Mesenchymal stem cell (in vitro differentiated cells and primary cell): ENCODE measurements at regions not wholly inside any gene's neighbourhood (a gene's known extent, or its start where the extent isn't known, plus 50 kb on each side); places are given as distances from the start of the nearest gene placed in this dataset.

Experiments
- DNase-seq: peaks from one replicate; pipeline ENCODE4 v3.0.0-alpha.2; 2013
- H2AFZ ChIP-seq: one replicate; pipeline ENCODE4 v1.6.1; 2013; ENCODE audit warnings: low read depth, mild to moderate bottlenecking, control low read depth, inconsistent platforms, low read length, moderate library complexity
- H2AK5ac ChIP-seq: 2 replicates; pipeline ENCODE4 v1.6.1; 2013; ENCODE audit warnings: low read length, moderate library complexity, mild to moderate bottlenecking, inconsistent platforms; ENCODE audit not compliant: severe bottlenecking
- H2BK120ac ChIP-seq: one replicate; pipeline ENCODE4 v1.6.1; 2013; ENCODE audit warnings: low read depth, mild to moderate bottlenecking, inconsistent platforms, low read length, moderate library complexity
- H2BK12ac ChIP-seq, 2 experiments: one replicate each; pipeline ENCODE4 v1.6.1; 2013; ENCODE audit warnings: inconsistent platforms in 2 of 2, low read length in 2 of 2, mild to moderate bottlenecking in 2 of 2, moderate library complexity in 2 of 2, control low read depth in 1 of 2
- H2BK15ac ChIP-seq: one replicate; pipeline ENCODE4 v1.6.1; 2013; ENCODE audit warnings: mild to moderate bottlenecking, low read depth, inconsistent platforms; ENCODE audit not compliant: poor library complexity, severe bottlenecking
- H2BK5ac ChIP-seq: 2 replicates; pipeline ENCODE4 v1.6.1; 2013; ENCODE audit warnings: low read depth, mild to moderate bottlenecking, low read length, control low read depth, inconsistent platforms; ENCODE audit not compliant: poor library complexity, severe bottlenecking
- H3K14ac ChIP-seq, 2 experiments: one replicate each; pipeline ENCODE4 v1.6.1; 2013; ENCODE audit warnings: inconsistent platforms in 2 of 2, low read length in 2 of 2, control low read depth in 1 of 2, mild to moderate bottlenecking in 1 of 2, moderate library complexity in 1 of 2
- H3K18ac ChIP-seq, 2 experiments: one replicate each; pipeline ENCODE4 v1.6.1; 2013; ENCODE audit warnings: inconsistent platforms in 2 of 2, low read length in 2 of 2, control low read depth in 1 of 2, low read depth in 1 of 2, mild to moderate bottlenecking in 1 of 2
- H3K23ac ChIP-seq, 2 experiments: one replicate each; pipeline ENCODE4 v1.6.1; 2013; ENCODE audit warnings: inconsistent platforms in 2 of 2, low read length in 2 of 2, mild to moderate bottlenecking in 2 of 2, moderate library complexity in 2 of 2, control low read depth in 1 of 2
- H3K27ac ChIP-seq: 2 replicates; pipeline ENCODE4 v1.5.1; 2013; ENCODE audit warnings: mild to moderate bottlenecking, moderate library complexity, low read length, control low read depth, inconsistent platforms; ENCODE audit not compliant: poor library complexity, severe bottlenecking
- H3K27me3 ChIP-seq, 2 experiments: 2 replicates each; pipeline versions ENCODE4 v1.6.1 to v1.7.0; 2013; ENCODE audit warnings: low read length in 2 of 2, mild to moderate bottlenecking in 2 of 2, moderate library complexity in 2 of 2, control low read depth in 1 of 2, inconsistent platforms in 1 of 2; ENCODE audit not compliant: control insufficient read depth in 1 of 2, insufficient read depth in 1 of 2
- H3K36me3 ChIP-seq, 2 experiments: 2 replicates each; pipeline versions ENCODE4 v1.6.1 to v1.7.0; 2013; ENCODE audit warnings: low read length in 2 of 2, control low read depth in 1 of 2, inconsistent platforms in 1 of 2, low read depth in 1 of 2, mild to moderate bottlenecking in 1 of 2; ENCODE audit not compliant: insufficient read depth in 2 of 2, control insufficient read depth in 1 of 2
- H3K4ac ChIP-seq, 2 experiments: one replicate each; pipeline ENCODE4 v1.6.1; 2013; ENCODE audit warnings: inconsistent platforms in 2 of 2, low read length in 2 of 2, mild to moderate bottlenecking in 2 of 2, moderate library complexity in 2 of 2, control low read depth in 1 of 2, low read depth in 1 of 2
- H3K4me1 ChIP-seq: 2 replicates; pipeline ENCODE4 v1.6.1; 2013; ENCODE audit warnings: low read depth, low read length, control low read depth; ENCODE audit not compliant: control insufficient read depth, insufficient read depth
- H3K4me2 ChIP-seq: 2 replicates; pipeline ENCODE4 v1.6.1; 2013; ENCODE audit warnings: low read length, mild to moderate bottlenecking, inconsistent platforms; ENCODE audit not compliant: poor library complexity, severe bottlenecking
- H3K4me3 ChIP-seq, 2 experiments: 2 replicates each; pipeline versions ENCODE4 v1.5.1 to v1.7.0; 2013; ENCODE audit warnings: low read length in 2 of 2, mild to moderate bottlenecking in 2 of 2, control low read depth in 1 of 2, low read depth in 1 of 2; ENCODE audit not compliant: insufficient read depth in 1 of 2
- H3K79me1 ChIP-seq: replicated peaks from 2 replicates; pipeline ENCODE4 v1.6.1; 2013; ENCODE audit warnings: mild to moderate bottlenecking, control low read depth, low read length, inconsistent platforms; ENCODE audit not compliant: poor library complexity, severe bottlenecking
- H3K9ac ChIP-seq: 2 replicates; pipeline ENCODE4 v1.7.0; 2013; ENCODE audit warnings: mild to moderate bottlenecking, low read length, moderate library complexity
- H3K9me3 ChIP-seq: 2 replicates; pipeline ENCODE4 v1.7.0; 2013; ENCODE audit warnings: mild to moderate bottlenecking, low read length; ENCODE audit not compliant: control insufficient read depth
- H4K8ac ChIP-seq: one replicate; pipeline ENCODE4 v1.6.1; 2013; ENCODE audit warnings: inconsistent platforms, mild to moderate bottlenecking, low read length, moderate library complexity
- H4K91ac ChIP-seq: one replicate; pipeline ENCODE4 v1.6.1; 2013; ENCODE audit warnings: mild to moderate bottlenecking, low read length, inconsistent platforms
- WGBS: methylation state at CpG from one replicate; pipeline ENCODE4 v1.1.7; 2013; ENCODE audit warnings: mixed read lengths; 5-methylcytosine and 5-hydroxymethylcytosine counted together

- Histone ChIP-seq H2BK15ac (no peak overlapping the region), H4K8ac (no peak overlapping the region), H3K4me1 (no peaks in the 10 kb centered on the region)
Observed at GRCh38 chr4:130820448-130820847, 1724.5 kb downstream of the C4orf33 start.

GRCh38 chr4:130825284-130825683 lies 1729.3 kb downstream of the C4orf33 start:
- Histone ChIP-seq H3K79me1 (no peaks in the 10 kb centered on the region), H3K9ac (no peak overlapping the region), H3K4me2 (no peak overlapping the region), H3K4me1 (no peaks in the 10 kb centered on the region), H2BK120ac (no peak overlapping the region), H3K23ac (no peak overlapping the region), H3K27ac (no peak overlapping the region), H4K8ac (no peak overlapping the region), H3K18ac (no peak overlapping the region), H3K4me3 (no peak overlapping the region), H3K14ac (no peak overlapping the region), H2AFZ (no peak overlapping the region), H3K27me3 (no peaks in the 10 kb centered on the region), H2BK15ac (no peak overlapping the region), H2BK12ac (no peak overlapping the region), H3K9me3 (no peaks in the 10 kb centered on the region), H2AK5ac (no peak overlapping the region), H2BK5ac (no peak overlapping the region), H3K4ac (no peak overlapping the region), H3K36me3 (no peaks in the 10 kb centered on the region), H4K91ac (no peak overlapping the region)
- no peak for DNase-seq
- WGBS: 100% methylated on average over 1 of the region's 2 CpGs

More at GRCh38 chr4:130820448-130820847, 1724.5 kb downstream of the C4orf33 start:
- Histone ChIP-seq H3K36me3 (no peaks in the 10 kb centered on the region), H2AK5ac (no peak overlapping the region), H3K4me3 (no peak overlapping the region), H3K27ac (no peak overlapping the region), H2BK5ac (no peak overlapping the region), H3K27me3 (no peaks in the 10 kb centered on the region), H3K4ac (no peak overlapping the region), H3K9ac (no peak overlapping the region), H3K23ac (no peak overlapping the region), H2BK120ac (no peak overlapping the region), H2AFZ (no peak overlapping the region), H3K9me3 (no peaks in the 10 kb centered on the region), H3K18ac (no peak overlapping the region), H3K14ac (no peak overlapping the region), H3K79me1 (no peaks in the 10 kb centered on the region), H2BK12ac (no peak overlapping the region), H3K4me2 (no peak overlapping the region), H4K91ac (no peak overlapping the region)
- no peak for DNase-seq
- 43% methylated on average over 1 of the region's 1 CpG for WGBS

DNA sequence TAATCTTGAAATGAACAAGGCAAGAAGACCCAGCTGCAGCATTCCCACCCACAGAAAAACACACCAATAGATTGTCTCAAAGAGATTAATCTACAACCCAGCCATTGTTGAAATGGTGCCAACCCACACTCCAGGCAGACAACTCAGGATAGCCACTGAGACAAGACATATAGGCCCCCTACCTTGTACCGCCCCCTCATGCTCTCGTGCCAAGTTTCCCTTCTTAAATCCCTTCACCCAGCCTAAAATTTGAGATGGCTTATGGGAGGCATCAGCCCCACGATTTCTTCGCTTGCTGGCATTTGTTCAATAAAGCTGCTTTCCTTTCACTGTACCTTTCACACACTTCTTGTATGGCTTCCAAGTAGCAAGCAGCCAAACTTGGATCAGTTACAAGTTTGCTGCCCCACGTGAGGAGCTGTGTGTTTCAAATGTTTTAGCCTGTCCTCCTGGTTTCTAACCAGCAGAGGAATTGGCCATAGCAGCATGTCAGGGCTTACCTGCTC lies 1754.1 kb downstream of the C4orf33 start:
- H4K8ac ChIP-seq: no peak overlapping the region
- H3K9me3 ChIP-seq: peaks cover 3% of the 10 kb centered on the region
- WGBS: 84% methylated on average over 5 of the region's 5 CpGs
- no peak overlapping the region for H2AFZ ChIP-seq
- no peaks in the 10 kb centered on the region for H3K4me1 ChIP-seq
- H3K36me3 ChIP-seq: no peaks in the 10 kb centered on the region
- no peaks in the 10 kb centered on the region for H3K79me1 ChIP-seq
- no peak overlapping the region for H3K18ac ChIP-seq
- H3K4me2 ChIP-seq: no peak overlapping the region
- no peak overlapping the region for H2BK120ac ChIP-seq
- H3K27me3 ChIP-seq: no peaks in the 10 kb centered on the region
- DNase-seq: no peak
- no peak overlapping the region for H3K9ac ChIP-seq
- no peak overlapping the region for H4K91ac ChIP-seq
- H3K23ac ChIP-seq: no peak overlapping the region
- no peak overlapping the region for H2AK5ac ChIP-seq
- H2BK12ac ChIP-seq: no peak overlapping the region
- no peak overlapping the region for H2BK5ac ChIP-seq
- H3K27ac ChIP-seq: no peak overlapping the region
- no peak overlapping the region for H3K4ac ChIP-seq
- no peak overlapping the region for H3K4me3 ChIP-seq
- no peak overlapping the region for H3K14ac ChIP-seq
- H2BK15ac ChIP-seq: no peak overlapping the region

DNA sequence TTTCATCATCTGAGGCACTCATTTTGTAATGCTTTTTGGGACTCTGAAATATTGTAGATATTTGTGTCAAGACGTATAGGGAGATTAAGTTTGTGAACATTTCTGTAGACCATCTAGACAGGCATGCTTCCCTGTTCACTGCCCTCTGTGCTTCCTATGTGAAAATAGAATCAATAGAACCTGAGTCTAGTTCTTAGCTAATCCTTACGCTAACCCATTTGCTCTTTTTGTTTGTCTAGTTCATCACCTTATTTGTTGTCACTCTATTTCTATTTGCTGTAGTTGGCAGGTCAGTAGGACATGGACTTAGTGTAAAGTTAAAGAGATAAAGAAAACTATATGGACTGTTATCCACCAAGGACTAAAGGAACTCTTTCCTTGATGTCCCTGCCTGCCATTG lies 1755.2 kb downstream of the C4orf33 start:
- H3K27me3 ChIP-seq: no peaks in the 10 kb centered on the region
- H3K14ac ChIP-seq: no peak overlapping the region
- H2BK15ac ChIP-seq: no peak overlapping the region
- no peaks in the 10 kb centered on the region for H3K4me1 ChIP-seq
- no peak overlapping the region for H2AFZ ChIP-seq
- no peak overlapping the region for H2BK12ac ChIP-seq
- DNase-seq: no peak
- no peak overlapping the region for H3K4me3 ChIP-seq
- H3K23ac ChIP-seq: no peak overlapping the region
- H2BK120ac ChIP-seq: no peak overlapping the region
- no peak overlapping the region for H4K91ac ChIP-seq
- H2BK5ac ChIP-seq: no peak overlapping the region
- no peak overlapping the region for H3K9ac ChIP-seq
- H3K4me2 ChIP-seq: no peak overlapping the region
- H3K36me3 ChIP-seq: no peaks in the 10 kb centered on the region
- H3K18ac ChIP-seq: no peak overlapping the region
- H2AK5ac ChIP-seq: no peak overlapping the region
- H3K4ac ChIP-seq: no peak overlapping the region
- 92% methylated on average over 1 of the region's 2 CpGs for WGBS
- H3K27ac ChIP-seq: no peak overlapping the region
- H3K79me1 ChIP-seq: no peaks in the 10 kb centered on the region
- H4K8ac ChIP-seq: no peak overlapping the region
- H3K9me3 ChIP-seq: peaks cover 3% of the 10 kb centered on the region
